SK-N-MC (cell line): ENCODE measurements at regions not wholly inside any gene's neighbourhood (a gene's known extent, or its start where the extent isn't known, plus 50 kb on each side); places are given as distances from the start of the nearest gene placed in this dataset.

Source experiments
- EZH2 ChIP-seq: fragments of 200-600 bp; sonication (generic); IDR thresholded peaks from one replicate; pipeline ENCODE4 v1.6.1; 2017; ENCODE audit warnings: antibody characterized with exemption
- FOXP2 ChIP-seq: optimal IDR thresholded peaks from 2 replicates; pipeline ENCODE3; 2011; ENCODE audit warnings: mild to moderate bottlenecking, moderate library complexity; ENCODE audit not compliant: insufficient read depth; ENCODE audit errors: extremely low read length, control extremely low read depth
- POLR2AphosphoS5 ChIP-seq: IDR thresholded peaks from 2 replicates; pipeline ENCODE4 v1.6.1; 2012; ENCODE audit warnings: mild to moderate bottlenecking, low read depth, low read length, borderline replicate concordance

GRCh38 chr10:128927497-128928161 lies 539.4 kb upstream of the MGMT start:
- TF ChIP-seq EZH2 (no peak), POLR2AphosphoS5 (no peak), FOXP2 (no peak)
